WTC11 (cell line): ENCODE measurements at regions not wholly inside any gene's neighbourhood (a gene's known extent, or its start where the extent isn't known, plus 50 kb on each side); places are given as distances from the start of the nearest gene placed in this dataset.

Experiments
- ATAC-seq: fragments of 200-7000 bp; cut with Tn5 transposase; 2 replicates; pipeline ENCODE4 v1.10.0; 2021; ENCODE audit warnings: mild to moderate bottlenecking, moderate library complexity
- CTCF ChIA-PET: fragments of 300-600 bp; sonication (Branson Sonifier 250); formaldehyde crosslinking; loops from one replicate; lab custom pipeline; 2021; ENCODE audit warnings: antibody characterized with exemption; lab: Charles Lee
- POLR2A ChIA-PET: fragments of 350-600 bp; sonication (Branson Sonifier 250); formaldehyde crosslinking; loops from one replicate; lab custom pipeline; 2021; ENCODE audit warnings: antibody characterized with exemption; lab: Charles Lee
- DNase-seq: peaks from one replicate; pipeline ENCODE4 v3.0.0; 2021; ENCODE audit warnings: low spot score
- H3K27ac Mint-ChIP-seq: 2 replicates; pipeline ENCODE4 v1.8.0; 2021; ENCODE audit warnings: mixed read lengths
- H3K27me3 Mint-ChIP-seq: 2 replicates; pipeline ENCODE4 v1.8.0; 2021; ENCODE audit warnings: low read depth, mild to moderate bottlenecking, moderate library complexity, mixed read lengths
- H3K36me3 Mint-ChIP-seq: 2 replicates; pipeline ENCODE4 v1.8.0; 2021; ENCODE audit warnings: mixed read lengths
- H3K4me1 Mint-ChIP-seq: 2 replicates; pipeline ENCODE4 v1.8.0; 2022; ENCODE audit warnings: mixed read lengths
- H3K4me3 Mint-ChIP-seq: 2 replicates; pipeline ENCODE4 v1.8.0; 2021; ENCODE audit warnings: mild to moderate bottlenecking, moderate library complexity, mixed read lengths
- H3K9me3 Mint-ChIP-seq: 2 replicates; pipeline ENCODE4 v1.8.0; 2021; ENCODE audit warnings: mixed read lengths
- ATF1 ChIP-seq: sonication (generic); formaldehyde crosslinking; IDR thresholded peaks from 2 replicates; pipeline ENCODE4 v1.8.1; 2023; ENCODE audit warnings: mild to moderate bottlenecking, moderate library complexity, missing genetic modification reagents
- CBFB ChIP-seq: sonication (generic); formaldehyde crosslinking; IDR thresholded peaks from 2 replicates; pipeline ENCODE4 v1.8.1; 2022; ENCODE audit warnings: mild to moderate bottlenecking, low read depth, missing genetic modification reagents
- CREB1 ChIP-seq: sonication (generic); formaldehyde crosslinking; IDR thresholded peaks from 2 replicates; pipeline ENCODE4 v1.8.0; 2023; ENCODE audit warnings: mild to moderate bottlenecking, missing genetic modification reagents
- EMX1 ChIP-seq: fragments of 250-450 bp; sonication (Bioruptor Pico); IDR thresholded peaks from 2 replicates; pipeline ENCODE4 v1.8.0; 2021; ENCODE audit warnings: mild to moderate bottlenecking
- ETV6 ChIP-seq: sonication (generic); formaldehyde crosslinking; IDR thresholded peaks from 2 replicates; pipeline ENCODE4 v1.8.1; 2022; ENCODE audit warnings: mild to moderate bottlenecking, missing genetic modification reagents
- FOXP1 ChIP-seq: sonication (generic); formaldehyde crosslinking; IDR thresholded peaks from 2 replicates; pipeline ENCODE4 v1.8.0; 2022; ENCODE audit warnings: missing genetic modification reagents, mild to moderate bottlenecking, moderate library complexity, borderline replicate concordance
- GTF2I ChIP-seq: fragments of 250-450 bp; sonication (Bioruptor Pico); conservative IDR thresholded peaks from 2 replicates; pipeline ENCODE4 v1.4.0; 2021; ENCODE audit warnings: mild to moderate bottlenecking
- MAX ChIP-seq: sonication (generic); formaldehyde crosslinking; IDR thresholded peaks from 2 replicates; pipeline ENCODE4 v1.8.0; 2022; ENCODE audit warnings: mild to moderate bottlenecking, missing genetic modification reagents
- NFYB ChIP-seq: sonication (generic); formaldehyde crosslinking; conservative IDR thresholded peaks from 2 replicates; pipeline ENCODE4 v1.8.0; 2022; ENCODE audit warnings: low read depth, missing genetic modification reagents
- NR1H2 ChIP-seq: sonication (generic); formaldehyde crosslinking; IDR thresholded peaks from 2 replicates; pipeline ENCODE4 v1.9.0; 2021; ENCODE audit warnings: mild to moderate bottlenecking, moderate library complexity, missing genetic modification reagents
- NR3C1 ChIP-seq: sonication (generic); formaldehyde crosslinking; conservative IDR thresholded peaks from 2 replicates; pipeline ENCODE4 v1.8.1; 2023; ENCODE audit warnings: low read depth, mild to moderate bottlenecking, missing genetic modification reagents
- OVOL2 ChIP-seq: fragments of 250-450 bp; sonication (Bioruptor Pico); IDR thresholded peaks from 2 replicates; pipeline ENCODE4 v1.9.0; 2021; ENCODE audit warnings: mild to moderate bottlenecking, borderline replicate concordance
- PRRX2 ChIP-seq: fragments of 250-450 bp; sonication (Bioruptor Pico); IDR thresholded peaks from 2 replicates; pipeline ENCODE4 v1.8.0; 2021; ENCODE audit warnings: mild to moderate bottlenecking
- SP1 ChIP-seq: sonication (generic); formaldehyde crosslinking; conservative IDR thresholded peaks from 2 replicates; pipeline ENCODE4 v1.8.1; 2022; ENCODE audit warnings: missing genetic modification reagents
- TCF7 ChIP-seq: sonication (generic); formaldehyde crosslinking; IDR thresholded peaks from 2 replicates; pipeline ENCODE4 v1.8.0; 2022; ENCODE audit warnings: mild to moderate bottlenecking, low read depth, missing genetic modification reagents, moderate library complexity
- TP53 ChIP-seq: sonication (generic); formaldehyde crosslinking; IDR thresholded peaks from 2 replicates; pipeline ENCODE4 v1.8.1; 2023; ENCODE audit warnings: mild to moderate bottlenecking, missing genetic modification reagents
- ZBTB43 ChIP-seq: sonication (generic); formaldehyde crosslinking; IDR thresholded peaks from 2 replicates; pipeline ENCODE4 v1.8.1; 2023; ENCODE audit warnings: mild to moderate bottlenecking, missing genetic modification reagents
- ZNF232 ChIP-seq: sonication (generic); formaldehyde crosslinking; IDR thresholded peaks from 2 replicates; pipeline ENCODE4 v1.8.0; 2022; ENCODE audit warnings: mild to moderate bottlenecking, missing genetic modification reagents
- ZNF671 ChIP-seq: fragments of 250-450 bp; sonication (Bioruptor Pico); IDR thresholded peaks from 2 replicates; pipeline ENCODE4 v1.8.0; 2021; ENCODE audit warnings: mild to moderate bottlenecking
- TF ChIP-seq, protein P1 (sequence below): sonication (generic); formaldehyde crosslinking; IDR thresholded peaks from 2 replicates; pipeline ENCODE4 v1.8.1; 2022; ENCODE audit warnings: mild to moderate bottlenecking, moderate library complexity, missing genetic modification reagents
- TF ChIP-seq, protein P2 (sequence below): sonication (generic); formaldehyde crosslinking; IDR thresholded peaks from 2 replicates; pipeline ENCODE4 v1.8.0; 2022; ENCODE audit warnings: missing genetic modification reagents
- TF ChIP-seq, protein P3 (sequence below): sonication (generic); formaldehyde crosslinking; IDR thresholded peaks from 2 replicates; pipeline ENCODE4 v1.8.1; 2022; ENCODE audit warnings: missing genetic modification reagents, borderline replicate concordance
- TF ChIP-seq, protein P4 (sequence below): sonication (generic); formaldehyde crosslinking; IDR thresholded peaks from 2 replicates; pipeline ENCODE4 v1.8.1; 2023; ENCODE audit warnings: mild to moderate bottlenecking, missing genetic modification reagents, borderline replicate concordance
- TF ChIP-seq, protein P5 (sequence below): sonication (generic); formaldehyde crosslinking; IDR thresholded peaks from 2 replicates; pipeline ENCODE4 v1.8.1; 2022; ENCODE audit warnings: low read depth, mild to moderate bottlenecking, moderate library complexity, missing genetic modification reagents, borderline replicate concordance

DNA sequence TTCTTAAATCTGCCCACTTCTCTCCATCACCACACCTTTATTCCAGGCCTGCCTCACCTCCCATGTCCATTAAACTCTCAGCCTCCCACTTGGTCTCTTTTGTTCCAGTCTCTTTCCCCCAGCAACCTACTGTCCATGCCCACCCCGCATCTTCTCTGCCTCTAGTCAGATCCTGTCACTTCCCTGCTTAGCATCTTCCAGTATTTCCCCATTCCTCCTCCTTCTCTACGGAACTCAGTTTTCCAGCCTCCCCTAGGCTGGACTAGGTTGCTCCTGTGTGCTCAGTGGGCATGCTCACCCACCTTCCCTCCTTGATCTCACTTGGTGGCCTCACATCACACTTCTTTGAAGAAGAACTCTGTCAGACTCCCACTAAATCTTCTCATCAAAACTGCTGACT, 179.8 kb downstream of the BAMBI start:
- H3K4me3 Mint-ChIP-seq, result no peak overlapping the region

GRCh38 chr10:28858646-28859045, 181.3 kb downstream of the BAMBI start:
- DNase-seq (no peak), ATAC-seq (no peak)
- CTCF ChIA-PET, result interaction anchor here (0.5 kb wide), 1 partner anchor 866 kb away, joined by 6 read pairs; no protein-coding TSS in a partner anchor
- Mint-ChIP-seq H3K9me3 (peaks cover 29% of the 10 kb centered on the region), H3K4me3 (no peak overlapping the region), H3K27me3 (peaks cover 5% of the 10 kb centered on the region), H3K36me3 (peaks cover 15% of the 10 kb centered on the region), H3K4me1 (peaks cover 8% of the 10 kb centered on the region), H3K27ac (no peak overlapping the region)
- POLR2A ChIA-PET, result no interaction called here
- TF ChIP-seq FOXP1 (no peak), ZNF232 (CRISPR knock-in tag) (no peak), OVOL2 (CRISPR knock-in tag) (no peak), GTF2I (CRISPR knock-in tag) (no peak), CREB1 (CRISPR knock-in tag) (no peak), ZBTB43 (CRISPR knock-in tag) (no peak)
- TF ChIP-seq, protein P1, sequence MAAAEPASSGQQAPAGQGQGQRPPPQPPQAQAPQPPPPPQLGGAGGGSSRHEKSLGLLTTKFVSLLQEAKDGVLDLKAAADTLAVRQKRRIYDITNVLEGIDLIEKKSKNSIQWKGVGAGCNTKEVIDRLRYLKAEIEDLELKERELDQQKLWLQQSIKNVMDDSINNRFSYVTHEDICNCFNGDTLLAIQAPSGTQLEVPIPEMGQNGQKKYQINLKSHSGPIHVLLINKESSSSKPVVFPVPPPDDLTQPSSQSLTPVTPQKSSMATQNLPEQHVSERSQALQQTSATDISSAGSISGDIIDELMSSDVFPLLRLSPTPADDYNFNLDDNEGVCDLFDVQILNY (CRISPR knock-in tag), result no peak
- TF ChIP-seq, protein P2, sequence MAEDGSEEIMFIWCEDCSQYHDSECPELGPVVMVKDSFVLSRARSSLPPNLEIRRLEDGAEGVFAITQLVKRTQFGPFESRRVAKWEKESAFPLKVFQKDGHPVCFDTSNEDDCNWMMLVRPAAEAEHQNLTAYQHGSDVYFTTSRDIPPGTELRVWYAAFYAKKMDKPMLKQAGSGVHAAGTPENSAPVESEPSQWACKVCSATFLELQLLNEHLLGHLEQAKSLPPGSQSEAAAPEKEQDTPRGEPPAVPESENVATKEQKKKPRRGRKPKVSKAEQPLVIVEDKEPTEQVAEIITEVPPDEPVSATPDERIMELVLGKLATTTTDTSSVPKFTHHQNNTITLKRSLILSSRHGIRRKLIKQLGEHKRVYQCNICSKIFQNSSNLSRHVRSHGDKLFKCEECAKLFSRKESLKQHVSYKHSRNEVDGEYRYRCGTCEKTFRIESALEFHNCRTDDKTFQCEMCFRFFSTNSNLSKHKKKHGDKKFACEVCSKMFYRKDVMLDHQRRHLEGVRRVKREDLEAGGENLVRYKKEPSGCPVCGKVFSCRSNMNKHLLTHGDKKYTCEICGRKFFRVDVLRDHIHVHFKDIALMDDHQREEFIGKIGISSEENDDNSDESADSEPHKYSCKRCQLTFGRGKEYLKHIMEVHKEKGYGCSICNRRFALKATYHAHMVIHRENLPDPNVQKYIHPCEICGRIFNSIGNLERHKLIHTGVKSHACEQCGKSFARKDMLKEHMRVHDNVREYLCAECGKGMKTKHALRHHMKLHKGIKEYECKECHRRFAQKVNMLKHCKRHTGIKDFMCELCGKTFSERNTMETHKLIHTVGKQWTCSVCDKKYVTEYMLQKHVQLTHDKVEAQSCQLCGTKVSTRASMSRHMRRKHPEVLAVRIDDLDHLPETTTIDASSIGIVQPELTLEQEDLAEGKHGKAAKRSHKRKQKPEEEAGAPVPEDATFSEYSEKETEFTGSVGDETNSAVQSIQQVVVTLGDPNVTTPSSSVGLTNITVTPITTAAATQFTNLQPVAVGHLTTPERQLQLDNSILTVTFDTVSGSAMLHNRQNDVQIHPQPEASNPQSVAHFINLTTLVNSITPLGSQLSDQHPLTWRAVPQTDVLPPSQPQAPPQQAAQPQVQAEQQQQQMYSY (CRISPR knock-in tag), result no peak
- TF ChIP-seq, protein P3, sequence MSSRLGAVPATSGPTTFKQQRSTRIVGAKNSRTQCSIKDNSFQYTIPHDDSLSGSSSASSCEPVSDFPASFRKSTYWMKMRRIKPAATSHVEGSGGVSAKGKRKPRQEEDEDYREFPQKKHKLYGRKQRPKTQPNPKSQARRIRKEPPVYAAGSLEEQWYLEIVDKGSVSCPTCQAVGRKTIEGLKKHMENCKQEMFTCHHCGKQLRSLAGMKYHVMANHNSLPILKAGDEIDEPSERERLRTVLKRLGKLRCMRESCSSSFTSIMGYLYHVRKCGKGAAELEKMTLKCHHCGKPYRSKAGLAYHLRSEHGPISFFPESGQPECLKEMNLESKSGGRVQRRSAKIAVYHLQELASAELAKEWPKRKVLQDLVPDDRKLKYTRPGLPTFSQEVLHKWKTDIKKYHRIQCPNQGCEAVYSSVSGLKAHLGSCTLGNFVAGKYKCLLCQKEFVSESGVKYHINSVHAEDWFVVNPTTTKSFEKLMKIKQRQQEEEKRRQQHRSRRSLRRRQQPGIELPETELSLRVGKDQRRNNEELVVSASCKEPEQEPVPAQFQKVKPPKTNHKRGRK (CRISPR knock-in tag), result no peak

More for the DNA sequence above, 179.8 kb downstream of the BAMBI start:
- POLR2A ChIA-PET, result no interaction called here
- peaks cover 5% of the 10 kb centered on the region for H3K27me3 Mint-ChIP-seq
- no peak for TF ChIP-seq NFYB
- no peak for TF ChIP-seq ZBTB43 (CRISPR knock-in tag)
- TF ChIP-seq EMX1 (CRISPR knock-in tag), result no peak
- no peak for TF ChIP-seq NR1H2 (CRISPR knock-in tag)
- TF ChIP-seq SP1 (CRISPR knock-in tag), result no peak
- TF ChIP-seq, protein P4, sequence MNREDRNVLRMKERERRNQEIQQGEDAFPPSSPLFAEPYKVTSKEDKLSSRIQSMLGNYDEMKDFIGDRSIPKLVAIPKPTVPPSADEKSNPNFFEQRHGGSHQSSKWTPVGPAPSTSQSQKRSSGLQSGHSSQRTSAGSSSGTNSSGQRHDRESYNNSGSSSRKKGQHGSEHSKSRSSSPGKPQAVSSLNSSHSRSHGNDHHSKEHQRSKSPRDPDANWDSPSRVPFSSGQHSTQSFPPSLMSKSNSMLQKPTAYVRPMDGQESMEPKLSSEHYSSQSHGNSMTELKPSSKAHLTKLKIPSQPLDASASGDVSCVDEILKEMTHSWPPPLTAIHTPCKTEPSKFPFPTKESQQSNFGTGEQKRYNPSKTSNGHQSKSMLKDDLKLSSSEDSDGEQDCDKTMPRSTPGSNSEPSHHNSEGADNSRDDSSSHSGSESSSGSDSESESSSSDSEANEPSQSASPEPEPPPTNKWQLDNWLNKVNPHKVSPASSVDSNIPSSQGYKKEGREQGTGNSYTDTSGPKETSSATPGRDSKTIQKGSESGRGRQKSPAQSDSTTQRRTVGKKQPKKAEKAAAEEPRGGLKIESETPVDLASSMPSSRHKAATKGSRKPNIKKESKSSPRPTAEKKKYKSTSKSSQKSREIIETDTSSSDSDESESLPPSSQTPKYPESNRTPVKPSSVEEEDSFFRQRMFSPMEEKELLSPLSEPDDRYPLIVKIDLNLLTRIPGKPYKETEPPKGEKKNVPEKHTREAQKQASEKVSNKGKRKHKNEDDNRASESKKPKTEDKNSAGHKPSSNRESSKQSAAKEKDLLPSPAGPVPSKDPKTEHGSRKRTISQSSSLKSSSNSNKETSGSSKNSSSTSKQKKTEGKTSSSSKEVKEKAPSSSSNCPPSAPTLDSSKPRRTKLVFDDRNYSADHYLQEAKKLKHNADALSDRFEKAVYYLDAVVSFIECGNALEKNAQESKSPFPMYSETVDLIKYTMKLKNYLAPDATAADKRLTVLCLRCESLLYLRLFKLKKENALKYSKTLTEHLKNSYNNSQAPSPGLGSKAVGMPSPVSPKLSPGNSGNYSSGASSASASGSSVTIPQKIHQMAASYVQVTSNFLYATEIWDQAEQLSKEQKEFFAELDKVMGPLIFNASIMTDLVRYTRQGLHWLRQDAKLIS (CRISPR knock-in tag), result no peak
- TF ChIP-seq ATF1, result no peak
- no peak for TF ChIP-seq PRRX2 (CRISPR knock-in tag)
- no peak for TF ChIP-seq TCF7
- TF ChIP-seq ZNF671 (CRISPR knock-in tag), result no peak
- TF ChIP-seq NR3C1 (CRISPR knock-in tag), result no peak
- TF ChIP-seq MAX (CRISPR knock-in tag), result no peak
- TF ChIP-seq CBFB (CRISPR knock-in tag), result no peak
- TF ChIP-seq, protein P5, sequence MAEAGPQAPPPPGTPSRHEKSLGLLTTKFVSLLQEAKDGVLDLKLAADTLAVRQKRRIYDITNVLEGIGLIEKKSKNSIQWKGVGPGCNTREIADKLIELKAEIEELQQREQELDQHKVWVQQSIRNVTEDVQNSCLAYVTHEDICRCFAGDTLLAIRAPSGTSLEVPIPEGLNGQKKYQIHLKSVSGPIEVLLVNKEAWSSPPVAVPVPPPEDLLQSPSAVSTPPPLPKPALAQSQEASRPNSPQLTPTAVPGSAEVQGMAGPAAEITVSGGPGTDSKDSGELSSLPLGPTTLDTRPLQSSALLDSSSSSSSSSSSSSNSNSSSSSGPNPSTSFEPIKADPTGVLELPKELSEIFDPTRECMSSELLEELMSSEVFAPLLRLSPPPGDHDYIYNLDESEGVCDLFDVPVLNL (CRISPR knock-in tag), result no peak
- no peak for TF ChIP-seq CREB1 (CRISPR knock-in tag)
- TF ChIP-seq TP53, result no peak
- TF ChIP-seq ETV6 (CRISPR knock-in tag), result no peak
- TF ChIP-seq, all 79 proteins: peak for 0
- peaks cover 8% of the 10 kb centered on the region for H3K4me1 Mint-ChIP-seq
- CTCF ChIA-PET, result no interaction called here
- H3K27ac Mint-ChIP-seq, result no peak overlapping the region
- ATAC-seq, result no peak
- H3K9me3 Mint-ChIP-seq, result peaks cover 29% of the 10 kb centered on the region
- H3K36me3 Mint-ChIP-seq, result peaks cover 15% of the 10 kb centered on the region
- DNase-seq, result no peak
